ENCODE measurements at regions not wholly inside any gene's neighbourhood (a gene's known extent, or its start where the extent isn't known, plus 50 kb on each side); places are given as distances from the start of the nearest gene placed in this dataset.
"Not testable (repeated sequence)": the region's sequence is repeated elsewhere in the genome, so short reads cannot be mapped to it uniquely, and the experiment has no call there.

DNA sequence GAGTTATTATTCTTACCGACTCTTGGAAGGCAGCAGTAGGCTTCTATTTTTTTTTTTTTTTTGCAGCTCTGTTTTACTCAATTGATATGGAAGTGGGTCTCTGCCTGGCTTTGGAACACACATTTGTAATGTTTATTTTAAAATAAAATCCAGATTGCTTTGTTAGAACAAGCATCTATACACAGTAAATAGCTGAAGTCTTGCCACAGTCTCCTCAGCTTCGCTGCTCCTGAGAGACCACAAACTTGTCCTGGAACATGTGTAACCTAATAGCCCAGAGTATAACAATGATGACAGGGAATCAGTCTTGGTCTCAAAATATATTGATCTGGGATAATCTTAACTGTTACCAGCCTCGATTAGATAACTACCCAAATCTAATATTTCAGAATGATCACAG is 299.8 kb upstream of the NOX3 start:
- H3K4me3 ChIP-seq (ENCODE audit: low read depth, low read length): no peak overlapping the region
- TF ChIP-seq, protein P1, sequence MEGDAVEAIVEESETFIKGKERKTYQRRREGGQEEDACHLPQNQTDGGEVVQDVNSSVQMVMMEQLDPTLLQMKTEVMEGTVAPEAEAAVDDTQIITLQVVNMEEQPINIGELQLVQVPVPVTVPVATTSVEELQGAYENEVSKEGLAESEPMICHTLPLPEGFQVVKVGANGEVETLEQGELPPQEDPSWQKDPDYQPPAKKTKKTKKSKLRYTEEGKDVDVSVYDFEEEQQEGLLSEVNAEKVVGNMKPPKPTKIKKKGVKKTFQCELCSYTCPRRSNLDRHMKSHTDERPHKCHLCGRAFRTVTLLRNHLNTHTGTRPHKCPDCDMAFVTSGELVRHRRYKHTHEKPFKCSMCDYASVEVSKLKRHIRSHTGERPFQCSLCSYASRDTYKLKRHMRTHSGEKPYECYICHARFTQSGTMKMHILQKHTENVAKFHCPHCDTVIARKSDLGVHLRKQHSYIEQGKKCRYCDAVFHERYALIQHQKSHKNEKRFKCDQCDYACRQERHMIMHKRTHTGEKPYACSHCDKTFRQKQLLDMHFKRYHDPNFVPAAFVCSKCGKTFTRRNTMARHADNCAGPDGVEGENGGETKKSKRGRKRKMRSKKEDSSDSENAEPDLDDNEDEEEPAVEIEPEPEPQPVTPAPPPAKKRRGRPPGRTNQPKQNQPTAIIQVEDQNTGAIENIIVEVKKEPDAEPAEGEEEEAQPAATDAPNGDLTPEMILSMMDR (IDR thresholded peaks at IDR 0.05; ENCODE audit: borderline replicate concordance, insufficient read depth, low read depth, low read length): no peak

- H3K4me3 ChIP-seq (ENCODE audit: low read depth, low read length): not testable (repeated sequence)
Observed at GRCh38 chr6:155748778-155749177, 293.1 kb upstream of the NOX3 start.

GRCh38 chr6:155747491-155747890 is 291.9 kb upstream of the NOX3 start:
- H3K4me3 ChIP-seq (ENCODE audit: low read depth, low read length): no peak overlapping the region
- TF ChIP-seq, protein P1 (IDR thresholded peaks at IDR 0.05; ENCODE audit: borderline replicate concordance, insufficient read depth, low read depth, low read length): no peak

- TF ChIP-seq, protein P1 (IDR thresholded peaks at IDR 0.05; ENCODE audit: borderline replicate concordance, insufficient read depth, low read depth, low read length): no peak
Observed at GRCh38 chr6:155740781-155741399, 285.3 kb upstream of the NOX3 start.

DNA sequence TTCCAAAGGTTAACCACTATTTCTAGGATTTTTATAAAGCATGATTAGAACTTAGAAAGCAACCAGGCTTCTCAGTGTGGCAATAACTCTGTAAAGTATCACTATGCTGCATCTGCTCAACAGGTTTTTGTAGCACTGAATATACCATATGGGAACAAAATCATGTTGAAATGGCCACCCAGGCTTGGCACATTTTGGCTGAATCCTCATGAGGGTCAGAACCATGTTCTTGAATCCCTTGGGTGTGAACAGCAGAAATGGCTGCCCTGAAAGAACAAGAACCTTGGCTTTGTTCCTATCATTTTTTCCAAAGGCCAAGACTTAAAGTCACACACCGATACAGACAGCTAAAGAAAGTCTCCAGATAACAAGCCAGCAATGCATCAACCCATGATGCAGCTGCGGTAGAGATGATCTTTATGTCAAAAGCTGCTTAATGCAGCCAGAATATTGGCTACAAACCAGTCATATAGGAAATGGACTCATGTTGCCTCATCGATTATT is 283.0 kb upstream of the NOX3 start:
- TF ChIP-seq, protein P1 (IDR thresholded peaks at IDR 0.05; ENCODE audit: borderline replicate concordance, insufficient read depth, low read depth, low read length): no peak
- H3K4me3 ChIP-seq (ENCODE audit: low read depth, low read length): no peak overlapping the region

More at GRCh38 chr6:155740781-155741399, 285.3 kb upstream of the NOX3 start:
- no peak overlapping the region for H3K4me3 ChIP-seq (ENCODE audit: low read depth, low read length)

DNA sequence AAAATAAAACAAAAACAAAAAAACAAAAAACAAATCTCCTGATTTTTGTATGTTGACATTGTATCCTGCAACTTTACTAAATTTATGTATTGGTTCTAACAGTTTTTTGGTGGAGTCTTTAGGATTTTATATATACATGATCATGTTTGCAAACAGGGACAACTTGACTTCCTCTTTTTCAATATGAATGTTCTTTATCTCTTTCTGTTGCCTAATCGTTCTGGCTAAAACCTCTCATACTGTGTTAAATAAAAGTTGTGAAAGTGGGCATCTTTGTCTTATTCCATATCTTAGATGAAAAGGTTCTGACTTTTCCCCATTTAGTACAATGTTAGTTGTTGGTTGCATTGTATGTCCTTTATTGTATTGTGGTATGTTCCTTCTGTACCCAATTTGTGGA is 261.7 kb upstream of the NOX3 start:
- TF ChIP-seq, protein P1 (IDR thresholded peaks at IDR 0.05; ENCODE audit: borderline replicate concordance, insufficient read depth, low read depth, low read length): no peak
- H3K4me3 ChIP-seq (ENCODE audit: low read depth, low read length): no peak overlapping the region

GRCh38 chr6:155710704-155711103 is 255.1 kb upstream of the NOX3 start:
- no peak overlapping the region for H3K4me3 ChIP-seq (ENCODE audit: low read depth, low read length)
- TF ChIP-seq, protein P1 (IDR thresholded peaks at IDR 0.05; ENCODE audit: borderline replicate concordance, insufficient read depth, low read depth, low read length): no peak
